ENCODE measurements at regions not wholly inside any gene's neighbourhood (a gene's known extent, or its start where the extent isn't known, plus 50 kb on each side); places are given as distances from the start of the nearest gene placed in this dataset.

- Histone ChIP-seq H3K4me3 (replicated peaks in 1 of 3; ENCODE audit: low read depth in 2 of 3, low read length in 3 of 3) (no peak overlapping the region), H3K79me2 (ENCODE audit: insufficient read depth, low read length) (no peaks in the 10 kb centered on the region), H3K9me3 (replicated peaks in 1 of 2; ENCODE audit: control insufficient read depth in 1 of 2, insufficient read depth in 1 of 2, low read length in 2 of 2) (no peaks in the 10 kb centered on the region), H3K27ac (ENCODE audit: low read depth in 1 of 2, low read length in 2 of 2) (no peak overlapping the region), H3K9ac (ENCODE audit: insufficient read depth, low read length, poor library complexity, severe bottlenecking) (no peak overlapping the region), H2AFZ (ENCODE audit: insufficient read depth, low read depth, low read length, poor library complexity, severe bottlenecking) (no peak overlapping the region), H4K20me1 (ENCODE audit: insufficient read depth, low read length) (no peaks in the 10 kb centered on the region), H3K27me3 (ENCODE audit: control insufficient read depth in 2 of 2, insufficient read depth in 2 of 2, low read length in 2 of 2) (no peaks in the 10 kb centered on the region), H3K4me2 (replicated peaks; ENCODE audit: extremely low read depth, low read length, poor library complexity, severe bottlenecking) (no peak overlapping the region), H3K36me3 (replicated peaks in 1 of 2; ENCODE audit: control insufficient read depth in 1 of 2, insufficient read depth in 2 of 2, low read length in 2 of 2) (no peaks in the 10 kb centered on the region), H3K4me1 (ENCODE audit: control insufficient read depth in 1 of 2, insufficient read depth in 2 of 2, low read length in 2 of 2) (no peaks in the 10 kb centered on the region)
- Mint-ChIP-seq H3K36me3 (no peaks in the 10 kb centered on the region), H3K4me3 (no peak overlapping the region), H3K27me3 (ENCODE audit: low read depth in 3 of 3) (peaks cover 2 to 4% (median 3%) of the 10 kb centered on the region in 3 donors), H3K9me3 (peaks cover 0 to 6% (median 0%) of the 10 kb centered on the region in 7 donors), H3K27ac (no peak overlapping the region), H3K4me1 (no peaks in the 10 kb centered on the region)
- TF ChIP-seq CTCF (IDR thresholded peaks at IDR 0.05): no peak
- DNase-seq: no peak
- intact Hi-C loops (cut with micrococcal nuclease): no loop called here
- WGBS (ENCODE audit: insufficient coverage): 33% methylated on average over 1 of the region's 5 CpGs
These were observed 250.4 kb downstream of the C12orf75 start for GRCh38 chr12:105580821-105581352.

DNA sequence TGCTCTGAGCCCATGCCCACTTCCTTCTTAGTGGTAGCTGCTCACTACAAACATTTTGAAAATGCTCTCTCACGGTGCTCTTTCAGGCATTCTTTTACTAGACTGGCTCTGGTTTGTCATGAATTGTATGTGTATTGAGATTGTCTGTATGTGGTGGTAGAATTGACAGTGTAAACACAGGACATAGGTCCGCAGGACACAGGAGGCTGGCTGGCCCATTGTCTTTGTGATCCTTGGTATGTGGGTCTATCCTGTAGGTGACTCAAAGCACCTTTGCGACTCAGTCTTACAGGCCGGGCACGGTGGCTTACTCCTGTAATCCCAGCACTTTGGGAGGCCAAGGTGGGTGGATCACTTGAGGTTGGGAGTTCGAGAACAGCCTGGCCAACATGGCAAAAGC is 250.9 kb downstream of the C12orf75 start:
- no peaks in the 10 kb centered on the region for H4K20me1 ChIP-seq (ENCODE audit: insufficient read depth, low read length)

More for the DNA sequence above, 250.9 kb downstream of the C12orf75 start:
- no peak for TF ChIP-seq CTCF (IDR thresholded peaks at IDR 0.05)
- Mint-ChIP-seq H3K4me3 (no peak overlapping the region), H3K36me3 (no peaks in the 10 kb centered on the region), H3K27me3 (ENCODE audit: low read depth in 3 of 3) (peaks cover 2 to 4% (median 3%) of the 10 kb centered on the region in 3 donors), H3K4me1 (no peaks in the 10 kb centered on the region), H3K27ac (no peak overlapping the region), H3K9me3 (peaks cover 0 to 6% (median 0%) of the 10 kb centered on the region in 7 donors)
- Histone ChIP-seq H3K36me3 (replicated peaks in 1 of 2; ENCODE audit: control insufficient read depth in 1 of 2, insufficient read depth in 2 of 2, low read length in 2 of 2) (no peaks in the 10 kb centered on the region), H3K27ac (ENCODE audit: low read depth in 1 of 2, low read length in 2 of 2) (no peak overlapping the region), H2AFZ (ENCODE audit: insufficient read depth, low read depth, low read length, poor library complexity, severe bottlenecking) (no peak overlapping the region), H3K79me2 (ENCODE audit: insufficient read depth, low read length) (no peaks in the 10 kb centered on the region), H3K4me1 (ENCODE audit: control insufficient read depth in 1 of 2, insufficient read depth in 2 of 2, low read length in 2 of 2) (no peaks in the 10 kb centered on the region), H3K4me2 (replicated peaks; ENCODE audit: extremely low read depth, low read length, poor library complexity, severe bottlenecking) (no peak overlapping the region), H3K4me3 (replicated peaks in 1 of 3; ENCODE audit: low read depth in 2 of 3, low read length in 3 of 3) (no peak overlapping the region), H3K9ac (ENCODE audit: insufficient read depth, low read length, poor library complexity, severe bottlenecking) (no peak overlapping the region), H3K27me3 (ENCODE audit: control insufficient read depth in 2 of 2, insufficient read depth in 2 of 2, low read length in 2 of 2) (no peaks in the 10 kb centered on the region), H3K9me3 (replicated peaks in 1 of 2; ENCODE audit: control insufficient read depth in 1 of 2, insufficient read depth in 1 of 2, low read length in 2 of 2) (no peaks in the 10 kb centered on the region)
- DNase-seq: no peak
- intact Hi-C loops (cut with micrococcal nuclease): no loop called here
- 84% methylated on average over 2 of the region's 6 CpGs for WGBS (ENCODE audit: insufficient coverage)
